LNCaP clone FGC (cell line): ENCODE measurements at regions not wholly inside any gene's neighbourhood (a gene's known extent, or its start where the extent isn't known, plus 50 kb on each side); places are given as distances from the start of the nearest gene placed in this dataset.

Experiments used
- DNase-seq: peaks from one replicate; pipeline ENCODE4 v3.0.0-alpha.2; 2011; ENCODE audit warnings: low read depth
- H3K4me3 ChIP-seq: 2 replicates; pipeline ENCODE4 v1.5.1; 2011; ENCODE audit warnings: mild to moderate bottlenecking, low read depth, low read length, control low read depth
- CTCF ChIP-seq: IDR thresholded peaks from 2 replicates; pipeline ENCODE4 v1.5.1; 2012; ENCODE audit warnings: mild to moderate bottlenecking; ENCODE audit not compliant: control insufficient read depth, insufficient read depth; ENCODE audit errors: extremely low read depth

GRCh38 chr13:73136776-73137175 is 78.0 kb downstream of the KLF5 start:
- TF ChIP-seq CTCF: no peak
- no peak for DNase-seq
- H3K4me3 ChIP-seq: no peak overlapping the region

- TF ChIP-seq CTCF: no peak
- no peak overlapping the region for H3K4me3 ChIP-seq
- DNase-seq: peak; percentile 84
These were observed 74.7 kb downstream of the KLF5 start for GRCh38 chr13:73133531-73133930.

GRCh38 chr13:73131247-73131646 is 72.4 kb downstream of the KLF5 start:
- TF ChIP-seq CTCF: no peak
- H3K4me3 ChIP-seq: no peak overlapping the region
- DNase-seq: no peak

- DNase-seq: no peak
- H3K4me3 ChIP-seq: no peak overlapping the region
- no peak for TF ChIP-seq CTCF
These were observed 70.2 kb downstream of the KLF5 start for GRCh38 chr13:73129023-73129422.
